ENCODE measurements at regions not wholly inside any gene's neighbourhood (a gene's known extent, or its start where the extent isn't known, plus 50 kb on each side); places are given as distances from the start of the nearest gene placed in this dataset.
A peak's percentile ranks its signal among the peaks of the same experiment; 100 is the strongest.

DNA sequence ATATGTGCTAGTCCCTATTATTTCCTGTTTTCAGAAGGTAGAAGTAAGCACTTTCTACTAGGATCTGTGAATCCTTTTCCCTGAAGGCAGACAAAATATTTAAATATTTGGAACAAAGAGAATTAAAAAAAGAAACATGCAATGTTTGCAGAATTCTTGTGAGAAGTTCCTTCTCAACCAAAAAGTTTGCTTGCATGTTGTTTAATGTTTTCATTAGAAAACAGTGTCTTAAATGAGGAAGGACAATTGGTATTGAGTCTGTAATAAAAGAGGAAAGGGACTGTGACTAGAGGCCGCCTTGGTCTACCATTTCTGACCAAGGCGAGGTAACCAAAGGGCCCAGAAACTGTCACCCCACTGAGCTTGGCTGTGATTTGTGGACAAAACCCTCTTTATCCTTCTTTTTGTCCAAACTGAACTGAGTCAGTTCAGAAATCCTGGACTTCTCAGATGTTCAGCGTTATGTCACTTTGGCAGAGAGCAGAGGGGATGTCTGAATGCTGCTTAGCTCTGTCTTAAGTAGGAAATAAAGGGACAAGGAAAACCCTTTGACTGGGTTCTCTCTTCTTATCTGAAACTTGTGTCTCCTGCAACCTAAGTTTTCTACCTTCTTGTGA is 129.8 kb upstream of the CPM start:
- Histone ChIP-seq H3K18ac (ENCODE audit: extremely low read depth, low read length) (no peak overlapping the region), H4K91ac (replicated peaks; ENCODE audit: insufficient read length, low read length) (no peak overlapping the region), H3K27me3 (replicated peaks in 1 of 4; ENCODE audit: control insufficient read depth in 3 of 4, extremely low read depth in 1 of 4, insufficient read depth in 3 of 4, low read length in 3 of 4) (no peaks in the 10 kb centered on the region), H4K5ac (ENCODE audit: insufficient read length, low read depth, low read length) (no peak overlapping the region), H2BK12ac (ENCODE audit: low read depth, low read length) (no peak overlapping the region), H4K8ac (ENCODE audit: extremely low read depth, insufficient read depth, low read length) (no peak overlapping the region), H3K79me1 (ENCODE audit: low read depth, low read length) (no peaks in the 10 kb centered on the region), H3K23me2 (ENCODE audit: low read depth, low read length) (no peaks in the 10 kb centered on the region), H3K14ac (ENCODE audit: insufficient read length) (no peak overlapping the region), H3K4ac (replicated peaks; ENCODE audit: insufficient read length, low read depth, low read length) (no peak overlapping the region), H4K20me1 (replicated peaks in 1 of 2; ENCODE audit: control insufficient read depth in 1 of 2, insufficient read depth in 2 of 2, low read length in 2 of 2) (no peaks in the 10 kb centered on the region), H3K9me3 (ENCODE audit: insufficient read depth in 2 of 2, low read depth in 1 of 2, low read length in 1 of 2) (no peaks in the 10 kb centered on the region), H3K56ac (replicated peaks; ENCODE audit: insufficient read length, low read depth, low read length) (no peak overlapping the region), H3K27ac (ENCODE audit: low read depth, low read length) (no peak overlapping the region), H2BK15ac (ENCODE audit: low read length) (no peak overlapping the region), H3K23ac (ENCODE audit: insufficient read length) (no peak overlapping the region), H2AK5ac (ENCODE audit: low read depth, low read length) (no peak overlapping the region), H3K9ac (replicated peaks in 1 of 4; ENCODE audit: extremely low read depth in 1 of 4, low read depth in 3 of 4, low read length in 3 of 4) (no peak overlapping the region), H3K79me2 (ENCODE audit: control insufficient read depth in 1 of 2, insufficient read depth in 2 of 2, low read length in 2 of 2) (no peaks in the 10 kb centered on the region), H2AFZ (ENCODE audit: low read length) (peak overlapping the region; percentile 41; the same call in 1 of the 2 replicates), H2BK20ac (ENCODE audit: low read length) (no peak overlapping the region), H2BK120ac (replicated peaks; ENCODE audit: low read depth, low read length) (no peak overlapping the region), H3K4me2 (ENCODE audit: insufficient read depth in 1 of 2, low read depth in 2 of 2, low read length in 2 of 2) (no peak overlapping the region), H2BK5ac (ENCODE audit: low read depth, low read length) (no peak overlapping the region), H3K4me3 (ENCODE audit: extremely low read depth in 1 of 4, insufficient read depth in 2 of 4, low read depth in 3 of 4, low read length in 4 of 4) (no peak overlapping the region), H3K4me1 (replicated peaks in 1 of 4; ENCODE audit: control insufficient read depth in 3 of 4, insufficient read depth in 4 of 4, low read length in 3 of 4) (peaks cover 0 to 5% (median 2%) of the 10 kb centered on the region in 4 experiments; a peak in 2 of 7 replicates), H3K36me3 (ENCODE audit: control insufficient read depth in 2 of 4, insufficient read depth in 4 of 4, low read length in 3 of 4) (no peaks in the 10 kb centered on the region)
- FAIRE-seq (no peak), DNase-seq (ENCODE audit: low read depth in 1 of 2, low spot score in 2 of 2) (no peak)
- CTCF ChIA-PET (ENCODE audit: partially characterized antibody) = no interaction called here
- POLR2A ChIA-PET (ENCODE audit: partially characterized antibody) = no interaction called here
- 72% methylated on average over 3 of the region's 3 CpGs; no CpG with 5 or more reads in 1 of the 2 experiments for WGBS, 2 experiments (ENCODE audit: extremely low coverage in 1 of 2, insufficient coverage in 1 of 2, insufficient read length in 1 of 2, insufficient replicate concordance in 2 of 2, low coverage in 1 of 2, low lambda C conversion rate in 2 of 2, missing lambda C conversion rate in 1 of 2)
- no peak for TF ChIP-seq TBP (IDR thresholded peaks at IDR 0.05; ENCODE audit: low read depth, low read length)
- no peak for TF ChIP-seq EP300 (IDR thresholded peaks at IDR 0.05; ENCODE audit: borderline replicate concordance in 1 of 2, low read depth in 2 of 2, low read length in 2 of 2)
- TF ChIP-seq RBBP5 (IDR thresholded peaks at IDR 0.05; ENCODE audit: borderline replicate concordance, low read depth, low read length) = no peak
- no peak for TF ChIP-seq SIRT6 (IDR thresholded peaks at IDR 0.05; ENCODE audit: low read length)
- TF ChIP-seq SP4 (IDR thresholded peaks at IDR 0.05; ENCODE audit: low read length) = no peak
- TF ChIP-seq RAD21 (IDR thresholded peaks at IDR 0.05 in 1 of 2, conservative IDR thresholded peaks at IDR 0.05 in 1 of 2; ENCODE audit: low read depth in 2 of 2, low read length in 2 of 2) = no peak
- no peak for TF ChIP-seq SIX5 (IDR thresholded peaks at IDR 0.05; ENCODE audit: low read depth, low read length)
- no peak for TF ChIP-seq SIN3A (conservative IDR thresholded peaks at IDR 0.05 in 1 of 2, IDR thresholded peaks at IDR 0.05 in 1 of 2; ENCODE audit: low read depth in 1 of 2, low read length in 2 of 2)
- TF ChIP-seq TAF1 (IDR thresholded peaks at IDR 0.05; ENCODE audit: low read depth, low read length) = no peak
- no peak for TF ChIP-seq GTF2F1 (IDR thresholded peaks at IDR 0.05; ENCODE audit: borderline replicate concordance, low read depth, low read length)
- no peak for TF ChIP-seq BACH1 (IDR thresholded peaks at IDR 0.05; ENCODE audit: low read length)
- TF ChIP-seq ASH2L (IDR thresholded peaks at IDR 0.05; ENCODE audit: low read length) = no peak
- TF ChIP-seq POU5F1 (IDR thresholded peaks at IDR 0.05; ENCODE audit: low read depth, low read length) = no peak
- no peak for TF ChIP-seq SUZ12 (IDR thresholded peaks at IDR 0.05; ENCODE audit: low read length)
- no peak for TF ChIP-seq KDM1A (IDR thresholded peaks at IDR 0.05; ENCODE audit: borderline replicate concordance, low read length)
